Right lobe of liver (tissue), 6 donors: ENCODE measurements at regions not wholly inside any gene's neighbourhood (a gene's known extent, or its start where the extent isn't known, plus 50 kb on each side); places are given as distances from the start of the nearest gene placed in this dataset.

Source experiments
- ATAC-seq, 4 donors: fragments of 200-7000 bp; cut with Tn5 transposase; one replicate each; pipeline ENCODE4 v1.9.1; 2020; ENCODE audit warnings: mild to moderate bottlenecking in 4 of 4, moderate library complexity in 4 of 4
- DNase-seq, 3 donors: peaks; one replicate each; pipeline ENCODE4 v3.0.0-alpha.2; 2020
- H3K27ac ChIP-seq, 3 donors: fragments of 200-600 bp; one replicate each; pipeline ENCODE4 v1.8.0; 2022
- H3K27me3 ChIP-seq, 2 donors: fragments of 200-600 bp; one replicate each; pipeline ENCODE4 v1.8.0; 2022
- H3K36me3 ChIP-seq, 4 donors: fragments of 200-600 bp; sonication (generic) in 1 of 4; one replicate each; pipeline versions ENCODE4 v1.5.1 to v1.8.0; 2017 to 2022; ENCODE audit warnings: control low read depth in 1 of 4
- H3K4me1 ChIP-seq, 4 donors: fragments of 200-600 bp; sonication (generic) in 1 of 4; one replicate each; pipeline versions ENCODE4 v1.5.1 to v1.8.0; 2017 to 2022; ENCODE audit warnings: control low read depth in 1 of 4
- H3K4me3 ChIP-seq, 3 donors: fragments of 200-600 bp; one replicate each; pipeline ENCODE4 v1.8.0; 2022
- H3K9me3 ChIP-seq, 4 donors: fragments of 200-600 bp; sonication (generic) in 1 of 4; one replicate each; pipeline versions ENCODE4 v1.5.1 to v1.8.0; 2017 to 2022; ENCODE audit warnings: control low read depth in 1 of 4
- CTCF ChIP-seq, 4 donors: fragments of 200-600 bp in 3 of 4; fragments of 450-650 bp in 1 of 4; IDR thresholded peaks; one replicate each; pipeline versions ENCODE4 v1.5.1 to v1.8.0; 2016 to 2022; ENCODE audit warnings: antibody characterized with exemption in 4 of 4, mild to moderate bottlenecking in 2 of 4
- POLR2A ChIP-seq: fragments of 450-650 bp; IDR thresholded peaks from one replicate; pipeline ENCODE4 v1.6.1; 2017; ENCODE audit warnings: antibody characterized with exemption, mild to moderate bottlenecking
- WGBS: methylation state at CpG from one replicate; pipeline ENCODE4 v1.1.6; 2018; ENCODE audit warnings: low coverage, low lambda C conversion rate; ENCODE audit not compliant: insufficient coverage; ENCODE audit errors: missing lambda C conversion rate; 5-methylcytosine and 5-hydroxymethylcytosine counted together
- intact Hi-C, 2 donors: fragments of 100-400 bp; cut with DNase I; formaldehyde crosslinking; loops; one replicate each; pipeline versions ENCODE4 v1.11.2 to v1.14.1; 2022
- donor health status: DM: no; HTN: yes; CAD: no.
- donor health status: DM: no; HTN: no; CAD: no.
- donor health status: DM: no; HTN: no; CAD: no.
- donor health status: DM: no; HTN: yes; CAD: no.
- donor health status: DM: no; HTN: yes; CAD: no.

- TF ChIP-seq CTCF (IDR thresholded peaks at IDR 0.05) (no peak), POLR2A (no peak)
- 94% methylated on average over 5 of the region's 5 CpGs for WGBS
- no peak overlapping the region for H3K4me3 ChIP-seq
- H3K27ac ChIP-seq = no peak overlapping the region
- no peaks in the 10 kb centered on the region for H3K27me3 ChIP-seq
- DNase-seq (no peak), ATAC-seq (no peak)
- no peaks in the 10 kb centered on the region for H3K36me3 ChIP-seq
- no peaks in the 10 kb centered on the region for H3K9me3 ChIP-seq
- intact Hi-C loops = no loop called here
- no peaks in the 10 kb centered on the region for H3K4me1 ChIP-seq
These were observed 228.2 kb downstream of the TLE1 start for GRCh38 chr9:81461196-81461595.

- TF ChIP-seq POLR2A (no peak), CTCF (IDR thresholded peaks at IDR 0.05) (no peak)
- no peak for ATAC-seq
These were observed 228.7 kb downstream of the TLE1 start for GRCh38 chr9:81460693-81461092.

GRCh38 chr9:81459591-81459990 is 229.8 kb downstream of the TLE1 start:
- Histone ChIP-seq H3K4me3 (no peak overlapping the region), H3K4me1 (no peaks in the 10 kb centered on the region), H3K36me3 (no peaks in the 10 kb centered on the region), H3K27ac (no peak overlapping the region), H3K9me3 (no peaks in the 10 kb centered on the region), H3K27me3 (no peaks in the 10 kb centered on the region)
- intact Hi-C loops = no loop called here
- no peak for DNase-seq
- no peak for TF ChIP-seq CTCF (IDR thresholded peaks at IDR 0.05)
- no peak for TF ChIP-seq POLR2A
- peak in 2 of 4 donors; percentile 58 to 64 for ATAC-seq

More at GRCh38 chr9:81460693-81461092, 228.7 kb downstream of the TLE1 start:
- Histone ChIP-seq H3K36me3 (no peaks in the 10 kb centered on the region), H3K9me3 (no peaks in the 10 kb centered on the region), H3K27me3 (no peaks in the 10 kb centered on the region), H3K4me3 (no peak overlapping the region), H3K4me1 (no peaks in the 10 kb centered on the region), H3K27ac (no peak overlapping the region)
- intact Hi-C loops = no loop called here
- no peak for DNase-seq
- 62% methylated on average over 1 of the region's 1 CpG for WGBS

- WGBS = 76% methylated on average over 2 of the region's 2 CpGs
- Histone ChIP-seq H3K27me3 (no peaks in the 10 kb centered on the region), H3K9me3 (no peaks in the 10 kb centered on the region), H3K36me3 (no peaks in the 10 kb centered on the region), H3K4me1 (no peaks in the 10 kb centered on the region), H3K27ac (no peak overlapping the region), H3K4me3 (no peak overlapping the region)
- DNase-seq = no peak
- ATAC-seq = no peak
- TF ChIP-seq POLR2A (no peak), CTCF (IDR thresholded peaks at IDR 0.05) (no peak)
- intact Hi-C loops = no loop called here
These were observed 232.8 kb downstream of the TLE1 start for GRCh38 chr9:81456431-81457006.
